GM23338 (cell line): ENCODE measurements at regions not wholly inside any gene's neighbourhood (a gene's known extent, or its start where the extent isn't known, plus 50 kb on each side); places are given as distances from the start of the nearest gene placed in this dataset.

ENCODE experiments used
- ATAC-seq: fragments of 200-7000 bp; cut with Tn5 transposase; 3 replicates; pipeline ENCODE4 v1.9.1; 2020
- DNase-seq: peaks from one replicate; pipeline ENCODE4 v3.0.0-alpha.2; 2015; ENCODE audit warnings: low spot score
- H2AFZ ChIP-seq: fragments of 200-600 bp; sonication (generic); 2 replicates; pipeline ENCODE4 v1.8.0; 2016; ENCODE audit warnings: antibody characterized with exemption, mild to moderate bottlenecking, moderate library complexity
- H3F3A ChIP-seq: fragments of 200-600 bp; sonication (generic); replicated peaks from 2 replicates; pipeline ENCODE4 v1.8.0; 2017; ENCODE audit warnings: antibody characterized with exemption, mixed run types, low read depth
- H3K27ac ChIP-seq: fragments of 200-600 bp; sonication (generic); 2 replicates; pipeline ENCODE4 v1.6.1; 2016; ENCODE audit warnings: low read depth
- H3K27me3 ChIP-seq: fragments of 200-600 bp; sonication (generic); 2 replicates; pipeline ENCODE4 v1.8.0; 2016; ENCODE audit warnings: mild to moderate bottlenecking, mixed run types, moderate library complexity; ENCODE audit not compliant: insufficient read depth
- H3K36me3 ChIP-seq: fragments of 200-600 bp; sonication (generic); 2 replicates; pipeline ENCODE4 v1.8.0; 2016; ENCODE audit warnings: mild to moderate bottlenecking; ENCODE audit not compliant: insufficient read depth
- H3K4me1 ChIP-seq: fragments of 200-600 bp; sonication (generic); 2 replicates; pipeline ENCODE4 v1.8.0; 2016; ENCODE audit warnings: mild to moderate bottlenecking, moderate library complexity; ENCODE audit not compliant: insufficient read depth
- H3K4me2 ChIP-seq: fragments of 200-600 bp; sonication (generic); 2 replicates; pipeline ENCODE4 v1.7.1; 2017; ENCODE audit warnings: mixed run types
- H3K4me3 ChIP-seq: fragments of 200-600 bp; sonication (generic); 2 replicates; pipeline ENCODE4 v1.6.1; 2016; ENCODE audit warnings: mixed run types
- H3K79me2 ChIP-seq: fragments of 200-600 bp; sonication (generic); replicated peaks from 2 replicates; pipeline ENCODE4 v1.8.0; 2017; ENCODE audit warnings: mild to moderate bottlenecking; ENCODE audit not compliant: insufficient read depth
- H3K9me2 ChIP-seq: fragments of 200-600 bp; sonication (generic); 2 replicates; pipeline ENCODE4 v1.8.0; 2017; ENCODE audit not compliant: insufficient read depth
- H4K20me1 ChIP-seq: fragments of 200-600 bp; sonication (generic); replicated peaks from 2 replicates; pipeline ENCODE4 v1.8.0; 2017; ENCODE audit warnings: mild to moderate bottlenecking; ENCODE audit not compliant: insufficient read depth
- H3K27ac Mint-ChIP-seq: 2 replicates; pipeline ENCODE4 v1.8.0; 2020; ENCODE audit warnings: inconsistent platforms, mild to moderate bottlenecking, moderate library complexity, mixed read lengths
- H3K27me3 Mint-ChIP-seq: 3 replicates; pipeline ENCODE4 v1.8.0; 2022; ENCODE audit warnings: low read depth, mild to moderate bottlenecking, moderate library complexity, mixed read lengths, inconsistent platforms; ENCODE audit not compliant: insufficient read depth, poor library complexity
- H3K36me3 Mint-ChIP-seq: 3 replicates; pipeline ENCODE4 v1.8.0; 2021; ENCODE audit warnings: low read depth, mild to moderate bottlenecking, inconsistent platforms, moderate library complexity, mixed read lengths
- H3K4me1 Mint-ChIP-seq: 3 replicates; pipeline ENCODE4 v1.8.0; 2020; ENCODE audit warnings: mild to moderate bottlenecking, inconsistent platforms, mixed read lengths
- H3K4me3 Mint-ChIP-seq: 3 replicates; pipeline ENCODE4 v1.8.0; 2021; ENCODE audit warnings: moderate library complexity, mild to moderate bottlenecking, inconsistent platforms, mixed read lengths
- H3K9me3 Mint-ChIP-seq: 3 replicates; pipeline ENCODE4 v1.8.0; 2020; ENCODE audit warnings: moderate library complexity, mild to moderate bottlenecking, inconsistent platforms, mixed read lengths
- CREB1 ChIP-seq: fragments of 250-450 bp; sonication (Bioruptor Pico); IDR thresholded peaks from 2 replicates; pipeline ENCODE4 v1.5.0; 2020; ENCODE audit warnings: low read depth, mild to moderate bottlenecking, moderate library complexity
- CTCF ChIP-seq, 2 experiments: fragments of 200-600 bp in 1 of 2; sonication (generic) in 1 of 2; conservative IDR thresholded peaks; 2 replicates each; pipeline versions ENCODE4 v1.5.1 to v1.6.1; 2016 to 2017; ENCODE audit warnings: antibody characterized with exemption in 2 of 2, low read depth in 2 of 2, mild to moderate bottlenecking in 2 of 2, moderate library complexity in 1 of 2
- EZH2 ChIP-seq: fragments of 200-600 bp; sonication (generic); IDR thresholded peaks from one replicate; pipeline ENCODE4 v1.8.0; 2017; ENCODE audit warnings: antibody characterized with exemption, mild to moderate bottlenecking, low read depth; ENCODE audit not compliant: unreplicated experiment
- JUNB ChIP-seq: IDR thresholded peaks from one replicate; pipeline ENCODE4 v1.6.1; 2016; ENCODE audit warnings: antibody characterized with exemption; ENCODE audit not compliant: unreplicated experiment
- ZNF331 ChIP-seq: fragments of 250-450 bp; sonication (Bioruptor Pico); IDR thresholded peaks from 2 replicates; pipeline ENCODE4 v1.5.0; 2020; ENCODE audit warnings: low read depth, mild to moderate bottlenecking, moderate library complexity
- TF ChIP-seq, protein P1 (sequence below): fragments of 250-450 bp; sonication (Bioruptor Pico); IDR thresholded peaks from 2 replicates; pipeline ENCODE4 v1.5.0; 2020; ENCODE audit warnings: mild to moderate bottlenecking, moderate library complexity
- TF ChIP-seq, protein P2 (sequence below): IDR thresholded peaks from one replicate; pipeline ENCODE4 v1.6.1; 2018; ENCODE audit warnings: antibody characterized with exemption; ENCODE audit not compliant: unreplicated experiment

DNA sequence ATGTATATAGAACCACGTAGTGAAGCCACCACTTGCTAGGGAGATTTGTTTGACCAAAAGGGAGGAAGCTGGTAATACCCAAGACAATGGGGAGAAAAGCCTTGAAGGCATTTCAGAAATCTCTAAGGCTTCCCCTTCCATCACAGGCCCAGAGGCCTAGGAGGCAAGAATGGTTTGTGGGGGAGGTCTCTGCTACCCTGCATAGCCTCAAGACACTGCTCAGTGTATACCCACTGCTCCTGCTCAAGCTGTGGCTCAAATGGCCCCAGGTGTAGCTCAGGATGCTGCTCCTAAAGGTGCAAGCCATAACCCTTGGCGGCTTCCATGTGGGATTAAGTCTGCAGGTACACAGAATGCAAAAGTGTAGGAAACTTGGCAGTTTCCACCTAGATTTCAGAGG is 1105.8 kb downstream of the GATA3 start (continued):
- TF ChIP-seq, protein P1, sequence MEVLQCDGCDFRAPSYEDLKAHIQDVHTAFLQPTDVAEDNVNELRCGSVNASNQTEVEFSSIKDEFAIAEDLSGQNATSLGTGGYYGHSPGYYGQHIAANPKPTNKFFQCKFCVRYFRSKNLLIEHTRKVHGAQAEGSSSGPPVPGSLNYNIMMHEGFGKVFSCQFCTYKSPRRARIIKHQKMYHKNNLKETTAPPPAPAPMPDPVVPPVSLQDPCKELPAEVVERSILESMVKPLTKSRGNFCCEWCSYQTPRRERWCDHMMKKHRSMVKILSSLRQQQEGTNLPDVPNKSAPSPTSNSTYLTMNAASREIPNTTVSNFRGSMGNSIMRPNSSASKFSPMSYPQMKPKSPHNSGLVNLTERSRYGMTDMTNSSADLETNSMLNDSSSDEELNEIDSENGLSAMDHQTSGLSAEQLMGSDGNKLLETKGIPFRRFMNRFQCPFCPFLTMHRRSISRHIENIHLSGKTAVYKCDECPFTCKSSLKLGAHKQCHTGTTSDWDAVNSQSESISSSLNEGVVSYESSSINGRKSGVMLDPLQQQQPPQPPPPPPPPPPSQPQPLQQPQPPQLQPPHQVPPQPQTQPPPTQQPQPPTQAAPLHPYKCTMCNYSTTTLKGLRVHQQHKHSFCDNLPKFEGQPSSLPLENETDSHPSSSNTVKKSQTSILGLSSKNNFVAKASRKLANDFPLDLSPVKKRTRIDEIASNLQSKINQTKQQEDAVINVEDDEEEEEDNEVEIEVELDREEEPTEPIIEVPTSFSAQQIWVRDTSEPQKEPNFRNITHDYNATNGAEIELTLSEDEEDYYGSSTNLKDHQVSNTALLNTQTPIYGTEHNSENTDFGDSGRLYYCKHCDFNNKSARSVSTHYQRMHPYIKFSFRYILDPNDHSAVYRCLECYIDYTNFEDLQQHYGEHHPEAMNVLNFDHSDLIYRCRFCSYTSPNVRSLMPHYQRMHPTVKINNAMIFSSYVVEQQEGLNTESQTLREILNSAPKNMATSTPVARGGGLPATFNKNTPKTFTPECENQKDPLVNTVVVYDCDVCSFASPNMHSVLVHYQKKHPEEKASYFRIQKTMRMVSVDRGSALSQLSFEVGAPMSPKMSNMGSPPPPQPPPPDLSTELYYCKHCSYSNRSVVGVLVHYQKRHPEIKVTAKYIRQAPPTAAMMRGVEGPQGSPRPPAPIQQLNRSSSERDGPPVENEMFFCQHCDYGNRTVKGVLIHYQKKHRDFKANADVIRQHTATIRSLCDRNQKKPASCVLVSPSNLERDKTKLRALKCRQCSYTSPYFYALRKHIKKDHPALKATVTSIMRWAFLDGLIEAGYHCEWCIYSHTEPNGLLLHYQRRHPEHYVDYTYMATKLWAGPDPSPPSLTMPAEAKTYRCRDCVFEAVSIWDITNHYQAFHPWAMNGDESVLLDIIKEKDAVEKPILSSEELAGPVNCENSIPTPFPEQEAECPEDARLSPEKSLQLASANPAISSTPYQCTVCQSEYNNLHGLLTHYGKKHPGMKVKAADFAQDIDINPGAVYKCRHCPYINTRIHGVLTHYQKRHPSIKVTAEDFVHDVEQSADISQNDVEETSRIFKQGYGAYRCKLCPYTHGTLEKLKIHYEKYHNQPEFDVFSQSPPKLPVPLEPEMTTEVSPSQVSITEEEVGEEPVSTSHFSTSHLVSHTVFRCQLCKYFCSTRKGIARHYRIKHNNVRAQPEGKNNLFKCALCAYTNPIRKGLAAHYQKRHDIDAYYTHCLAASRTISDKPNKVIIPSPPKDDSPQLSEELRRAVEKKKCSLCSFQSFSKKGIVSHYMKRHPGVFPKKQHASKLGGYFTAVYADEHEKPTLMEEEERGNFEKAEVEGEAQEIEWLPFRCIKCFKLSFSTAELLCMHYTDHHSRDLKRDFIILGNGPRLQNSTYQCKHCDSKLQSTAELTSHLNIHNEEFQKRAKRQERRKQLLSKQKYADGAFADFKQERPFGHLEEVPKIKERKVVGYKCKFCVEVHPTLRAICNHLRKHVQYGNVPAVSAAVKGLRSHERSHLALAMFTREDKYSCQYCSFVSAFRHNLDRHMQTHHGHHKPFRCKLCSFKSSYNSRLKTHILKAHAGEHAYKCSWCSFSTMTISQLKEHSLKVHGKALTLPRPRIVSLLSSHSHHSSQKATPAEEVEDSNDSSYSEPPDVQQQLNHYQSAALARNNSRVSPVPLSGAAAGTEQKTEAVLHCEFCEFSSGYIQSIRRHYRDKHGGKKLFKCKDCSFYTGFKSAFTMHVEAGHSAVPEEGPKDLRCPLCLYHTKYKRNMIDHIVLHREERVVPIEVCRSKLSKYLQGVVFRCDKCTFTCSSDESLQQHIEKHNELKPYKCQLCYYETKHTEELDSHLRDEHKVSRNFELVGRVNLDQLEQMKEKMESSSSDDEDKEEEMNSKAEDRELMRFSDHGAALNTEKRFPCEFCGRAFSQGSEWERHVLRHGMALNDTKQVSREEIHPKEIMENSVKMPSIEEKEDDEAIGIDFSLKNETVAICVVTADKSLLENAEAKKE (CRISPR knock-in tag), result no peak
- no peak for TF ChIP-seq ZNF331 (CRISPR knock-in tag)
- no peak for TF ChIP-seq CTCF (conservative IDR thresholded peaks at IDR 0.05; ENCODE audit: low read depth in 2 of 2)
- no peak for TF ChIP-seq CREB1 (CRISPR knock-in tag)
- TF ChIP-seq JUNB, result no peak
- TF ChIP-seq EZH2, result no peak

GRCh38 chr10:9163699-9164098 is 1109.2 kb downstream of the GATA3 start:
- ATAC-seq (no peak), DNase-seq (no peak)
- peaks cover 3% of the 10 kb centered on the region; the same call in 1 of the 2 replicates for H3K36me3 ChIP-seq
- Mint-ChIP-seq H3K4me1 (no peaks in the 10 kb centered on the region), H3K27ac (no peak overlapping the region), H3K4me3 (no peak overlapping the region), H3K27me3 (no peaks in the 10 kb centered on the region), H3K36me3 (0 out of 3 replicates have a peak, but pooled peaks cover 9% of the 10 kb centered on the region), H3K9me3 (peaks cover 24% of the 10 kb centered on the region)
- H3K4me1 ChIP-seq, result no peaks in the 10 kb centered on the region
- H3K9me2 ChIP-seq, result no peaks in the 10 kb centered on the region
- H2AFZ ChIP-seq, result no peak overlapping the region
- no peaks in the 10 kb centered on the region for H3F3A ChIP-seq
- no peaks in the 10 kb centered on the region for H3K27me3 ChIP-seq
- H4K20me1 ChIP-seq, result no peaks in the 10 kb centered on the region
- H3K27ac ChIP-seq, result no peak overlapping the region
- H3K4me2 ChIP-seq, result no peak overlapping the region
- H3K79me2 ChIP-seq, result no peaks in the 10 kb centered on the region
- no peak overlapping the region for H3K4me3 ChIP-seq
- TF ChIP-seq, protein P2, sequence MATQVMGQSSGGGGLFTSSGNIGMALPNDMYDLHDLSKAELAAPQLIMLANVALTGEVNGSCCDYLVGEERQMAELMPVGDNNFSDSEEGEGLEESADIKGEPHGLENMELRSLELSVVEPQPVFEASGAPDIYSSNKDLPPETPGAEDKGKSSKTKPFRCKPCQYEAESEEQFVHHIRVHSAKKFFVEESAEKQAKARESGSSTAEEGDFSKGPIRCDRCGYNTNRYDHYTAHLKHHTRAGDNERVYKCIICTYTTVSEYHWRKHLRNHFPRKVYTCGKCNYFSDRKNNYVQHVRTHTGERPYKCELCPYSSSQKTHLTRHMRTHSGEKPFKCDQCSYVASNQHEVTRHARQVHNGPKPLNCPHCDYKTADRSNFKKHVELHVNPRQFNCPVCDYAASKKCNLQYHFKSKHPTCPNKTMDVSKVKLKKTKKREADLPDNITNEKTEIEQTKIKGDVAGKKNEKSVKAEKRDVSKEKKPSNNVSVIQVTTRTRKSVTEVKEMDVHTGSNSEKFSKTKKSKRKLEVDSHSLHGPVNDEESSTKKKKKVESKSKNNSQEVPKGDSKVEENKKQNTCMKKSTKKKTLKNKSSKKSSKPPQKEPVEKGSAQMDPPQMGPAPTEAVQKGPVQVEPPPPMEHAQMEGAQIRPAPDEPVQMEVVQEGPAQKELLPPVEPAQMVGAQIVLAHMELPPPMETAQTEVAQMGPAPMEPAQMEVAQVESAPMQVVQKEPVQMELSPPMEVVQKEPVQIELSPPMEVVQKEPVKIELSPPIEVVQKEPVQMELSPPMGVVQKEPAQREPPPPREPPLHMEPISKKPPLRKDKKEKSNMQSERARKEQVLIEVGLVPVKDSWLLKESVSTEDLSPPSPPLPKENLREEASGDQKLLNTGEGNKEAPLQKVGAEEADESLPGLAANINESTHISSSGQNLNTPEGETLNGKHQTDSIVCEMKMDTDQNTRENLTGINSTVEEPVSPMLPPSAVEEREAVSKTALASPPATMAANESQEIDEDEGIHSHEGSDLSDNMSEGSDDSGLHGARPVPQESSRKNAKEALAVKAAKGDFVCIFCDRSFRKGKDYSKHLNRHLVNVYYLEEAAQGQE, result no peak
- TF ChIP-seq ZNF331 (CRISPR knock-in tag), result no peak
